Stimulated activated CD4-positive, alpha-beta T cell treated with anti-CD3 and anti-CD28 coated beads, Interleukin-1b, Interleukin-23, amount 100 ng/mL, for 1 hour (primary cell): ENCODE measurements at regions not wholly inside any gene's neighbourhood (a gene's known extent, or its start where the extent isn't known, plus 50 kb on each side); places are given as distances from the start of the nearest gene placed in this dataset.

Experiments used
- DNase-seq, 2 donors: peaks; one replicate each; pipeline ENCODE4 v3.0.0-alpha.2; 2020; ENCODE audit warnings: low read depth in 2 of 2

DNA sequence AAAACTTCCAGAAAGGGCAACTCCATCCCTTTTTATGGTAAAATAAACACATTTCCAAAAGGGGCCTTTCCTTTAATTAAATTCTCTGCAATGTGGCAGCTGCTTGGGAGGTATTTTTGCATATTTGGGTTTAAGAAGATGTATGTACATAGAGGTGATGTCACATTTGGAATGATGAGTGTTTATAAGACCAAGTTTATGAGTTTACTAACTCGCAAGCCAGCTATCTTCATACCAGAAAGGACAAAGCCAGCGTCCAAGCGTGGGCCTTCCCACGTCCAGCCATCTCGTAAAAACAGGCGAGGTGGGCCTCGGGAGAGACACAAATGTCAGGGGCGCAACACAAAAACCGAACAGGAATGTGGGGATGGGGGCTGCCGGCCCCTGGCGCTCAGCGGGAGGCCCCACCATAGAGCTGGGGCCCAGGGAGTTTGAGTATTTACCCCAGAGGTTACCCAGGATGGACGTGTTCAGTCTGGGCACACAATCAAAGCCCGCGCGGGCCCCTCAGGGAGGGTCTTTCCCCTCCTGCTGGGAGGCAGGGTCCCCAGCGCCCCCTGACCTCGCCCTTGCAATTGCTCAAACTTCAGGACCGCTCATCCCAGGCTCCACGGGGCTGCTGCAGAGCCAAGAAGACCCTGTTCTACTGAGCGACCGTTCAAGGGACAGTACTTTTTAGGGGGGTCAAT lies 137.3 kb downstream of the TWIST2 start:
- DNase-seq, result no peak

DNA sequence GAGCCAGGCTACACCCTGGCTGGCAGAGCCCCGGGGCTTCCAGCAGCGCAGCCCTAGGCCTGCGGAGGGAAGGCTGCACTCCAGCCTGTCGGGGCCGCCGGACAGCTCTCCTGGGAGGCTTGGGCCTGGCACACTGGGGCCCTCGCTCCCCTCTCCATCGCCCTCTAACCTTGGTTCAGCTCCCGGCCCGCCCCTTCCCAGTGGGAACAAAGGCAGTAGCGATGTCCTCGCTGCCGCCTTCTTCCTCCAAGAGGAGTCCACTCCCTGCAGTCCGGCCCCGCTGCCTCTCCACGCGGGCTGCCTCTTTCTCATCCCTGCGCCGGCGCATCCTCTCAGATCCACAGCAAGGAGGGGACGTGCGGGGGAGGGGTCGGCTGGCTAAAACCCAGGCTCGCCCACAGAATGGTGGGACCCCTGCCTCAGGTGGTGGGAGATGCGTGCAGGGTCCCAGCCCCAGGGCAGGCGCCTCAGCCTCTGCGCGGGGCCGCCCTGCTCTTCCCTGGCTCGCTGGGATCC lies 138.1 kb downstream of the TWIST2 start:
- DNase-seq, result no peak

DNA sequence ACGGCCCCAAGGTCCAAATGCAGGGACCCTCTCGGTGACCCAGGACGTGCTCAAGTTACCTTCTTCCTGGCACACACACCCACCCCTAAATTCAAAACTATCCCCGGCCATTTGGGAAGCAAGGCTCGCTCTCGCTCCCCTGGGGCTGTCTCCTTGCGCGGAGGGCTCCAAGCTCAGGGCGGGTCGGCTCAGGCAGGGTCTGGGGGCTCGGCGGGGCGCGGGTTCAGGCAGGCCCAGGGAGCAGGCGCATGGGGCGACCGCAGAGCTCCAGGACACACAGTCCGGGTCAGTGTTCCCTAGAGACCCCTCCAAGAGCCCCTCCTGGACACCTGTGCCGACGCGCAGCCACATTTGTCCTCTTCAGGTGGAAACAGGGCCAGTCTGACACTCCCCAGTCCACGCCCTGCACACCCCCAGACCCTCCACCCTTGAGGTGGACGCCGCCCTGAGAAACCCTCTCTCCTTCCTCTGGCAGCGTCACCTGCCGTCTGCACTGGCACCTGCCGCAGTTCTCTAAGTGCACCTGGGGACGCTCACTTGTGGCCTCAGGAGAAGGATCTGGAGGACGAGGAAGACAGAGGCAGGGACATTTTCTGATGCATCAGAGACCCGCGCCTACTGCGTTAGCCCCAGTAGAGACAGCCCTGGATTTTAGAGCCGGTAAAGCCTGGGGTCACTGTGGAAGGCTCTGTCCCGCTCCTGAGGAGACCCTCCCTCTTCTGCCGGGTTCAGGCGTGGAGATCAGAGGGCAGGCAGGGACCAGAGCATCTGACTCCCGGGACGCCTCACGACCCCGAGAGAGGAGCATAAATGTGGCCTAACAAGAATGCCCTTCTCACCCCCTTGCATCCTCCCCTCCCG lies 138.8 kb downstream of the TWIST2 start:
- DNase-seq, result no peak

DNA sequence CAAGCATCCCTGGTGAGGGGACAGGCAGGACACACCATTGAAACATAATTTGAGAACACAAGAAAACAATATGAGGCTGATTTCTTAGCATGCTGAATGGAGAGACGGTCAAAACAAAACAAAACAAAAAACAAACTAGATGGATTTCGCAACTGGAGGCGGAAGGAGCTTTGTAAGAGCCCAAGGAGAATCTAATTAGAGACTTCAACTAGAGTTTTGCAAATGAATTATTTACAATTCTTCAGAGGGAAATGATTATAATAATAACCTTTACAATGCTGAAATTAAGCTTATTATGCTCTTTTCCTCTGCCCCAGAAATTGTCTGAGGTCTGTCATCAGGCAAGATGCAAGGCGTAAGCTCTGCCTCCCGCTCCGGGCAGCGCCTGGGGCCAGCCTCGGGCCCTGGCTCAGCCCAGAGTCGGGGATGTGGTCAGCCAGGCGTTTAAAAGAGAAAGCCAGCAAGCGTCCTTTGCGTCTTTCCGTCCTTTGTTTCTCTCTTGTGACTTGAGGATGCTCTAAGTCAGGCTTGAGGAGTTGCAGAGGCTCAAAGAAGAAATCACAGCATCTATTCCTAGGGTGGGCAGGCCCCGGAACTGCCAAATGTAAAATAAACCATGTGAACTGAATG lies 139.6 kb downstream of the TWIST2 start:
- DNase-seq, result no peak

DNA sequence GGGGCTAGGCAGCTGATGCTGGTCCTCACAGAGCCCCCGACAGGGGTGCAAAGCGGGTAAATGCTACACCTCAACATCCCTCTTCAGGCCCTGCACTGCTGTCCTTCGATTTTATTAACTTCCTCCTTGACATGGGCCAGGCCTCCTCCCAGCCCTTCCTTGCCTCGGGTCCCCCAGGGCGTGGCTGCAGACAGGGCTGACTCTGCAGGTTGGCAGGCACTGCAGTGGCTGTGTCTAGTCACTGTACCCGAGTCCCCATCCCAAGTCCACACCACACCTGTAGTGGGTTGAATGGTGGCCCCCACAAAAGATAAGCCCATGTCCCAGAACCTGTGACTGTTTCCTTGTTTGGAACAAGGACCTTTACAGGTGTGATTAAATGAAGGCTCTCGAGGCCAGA lies 140.2 kb downstream of the TWIST2 start:
- no peak for DNase-seq

DNA sequence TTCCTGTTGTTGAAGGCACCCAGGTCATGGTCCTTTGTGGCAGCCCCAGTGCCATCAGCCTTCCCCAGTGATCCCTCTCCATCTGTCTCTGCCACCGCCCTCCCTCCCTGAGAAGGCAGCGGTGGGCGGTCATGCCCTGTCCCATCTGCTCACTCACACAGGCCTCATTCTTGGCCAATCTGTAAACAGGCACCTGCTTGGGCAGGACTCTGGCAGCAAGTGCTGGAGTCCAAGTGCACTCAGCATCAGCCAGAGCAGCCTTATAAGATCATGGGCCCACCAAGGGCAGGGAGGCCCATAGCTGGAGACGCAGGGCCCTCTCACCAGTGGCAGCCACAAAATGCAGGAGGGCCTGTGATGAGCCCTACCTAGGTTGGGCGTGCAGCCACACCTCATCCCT lies 140.9 kb downstream of the TWIST2 start:
- DNase-seq, result no peak

DNA sequence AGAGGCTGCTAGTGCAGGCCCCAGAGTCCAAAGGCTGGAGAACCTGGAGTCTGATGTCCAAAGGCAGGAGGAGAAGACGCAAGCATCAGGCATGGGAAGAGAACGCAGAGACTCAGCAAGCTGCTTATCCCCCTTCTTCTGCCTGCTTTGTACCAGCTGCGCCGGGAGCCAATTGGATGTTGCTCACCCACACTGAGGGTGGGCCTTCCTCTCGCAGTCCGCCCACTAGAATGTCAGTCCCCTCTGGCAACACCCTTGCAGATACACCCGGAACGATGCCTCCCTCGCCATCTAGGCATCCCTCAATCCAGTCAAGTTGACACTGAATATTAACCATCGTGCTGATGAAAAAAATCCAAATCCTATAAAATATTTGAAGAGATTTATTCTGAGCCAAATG lies 141.6 kb downstream of the TWIST2 start:
- no peak for DNase-seq

DNA sequence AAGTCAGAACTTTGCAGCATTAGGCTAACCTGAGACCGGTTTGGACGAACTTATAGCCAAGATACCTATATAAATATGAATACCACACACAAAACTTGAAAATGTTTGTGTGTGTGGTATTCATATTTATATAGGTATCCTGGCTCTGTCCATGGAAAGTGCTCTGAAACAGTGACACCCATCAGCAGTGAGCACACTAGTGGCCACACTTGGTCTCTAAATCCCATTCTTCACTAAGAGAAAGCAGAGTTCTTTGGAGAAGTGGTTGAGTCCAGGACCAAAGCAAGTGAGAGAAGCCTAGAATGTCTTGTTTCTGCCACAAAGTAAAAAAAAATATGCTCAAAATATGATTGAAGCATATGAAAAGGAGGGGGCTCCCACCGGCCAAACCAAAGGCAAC lies 146.5 kb downstream of the TWIST2 start:
- DNase-seq, result no peak

DNA sequence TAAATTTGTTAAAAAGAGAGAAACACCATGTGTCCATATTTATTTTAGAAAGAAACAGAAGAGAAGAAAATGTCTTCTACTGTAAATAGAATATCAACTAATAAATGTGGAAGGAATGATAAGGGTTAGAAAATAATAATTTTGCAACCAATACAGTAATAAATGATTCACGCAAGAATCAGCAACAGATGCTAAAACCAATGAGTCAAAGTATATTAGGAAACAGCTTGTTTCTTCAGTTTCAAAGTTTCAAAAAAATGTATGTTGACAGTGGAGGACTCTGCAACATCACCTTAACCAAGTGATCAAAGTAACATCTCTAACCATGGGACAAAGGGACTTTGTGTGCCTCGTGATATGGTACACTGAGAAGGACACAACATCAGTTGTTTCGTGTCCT lies 147.0 kb downstream of the TWIST2 start:
- no peak for DNase-seq

DNA sequence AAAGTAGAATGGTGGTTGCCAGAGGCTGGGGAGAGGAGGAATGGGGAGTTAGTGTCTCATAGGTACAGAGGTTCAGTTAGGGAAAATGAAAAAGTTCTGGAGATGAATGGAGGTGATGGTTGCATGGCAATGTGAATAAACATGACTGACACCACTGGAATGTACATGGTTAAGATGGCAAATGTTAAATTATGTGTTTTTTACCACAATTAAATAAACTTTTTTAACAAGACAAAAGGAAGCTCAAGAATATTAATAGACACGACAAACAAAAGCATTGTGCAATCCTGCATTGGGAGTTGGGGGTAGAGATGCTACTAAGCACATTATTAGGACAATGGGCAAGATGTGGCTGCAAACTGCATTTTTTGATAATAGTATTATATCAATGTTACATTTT lies 147.7 kb downstream of the TWIST2 start:
- no peak for DNase-seq

DNA sequence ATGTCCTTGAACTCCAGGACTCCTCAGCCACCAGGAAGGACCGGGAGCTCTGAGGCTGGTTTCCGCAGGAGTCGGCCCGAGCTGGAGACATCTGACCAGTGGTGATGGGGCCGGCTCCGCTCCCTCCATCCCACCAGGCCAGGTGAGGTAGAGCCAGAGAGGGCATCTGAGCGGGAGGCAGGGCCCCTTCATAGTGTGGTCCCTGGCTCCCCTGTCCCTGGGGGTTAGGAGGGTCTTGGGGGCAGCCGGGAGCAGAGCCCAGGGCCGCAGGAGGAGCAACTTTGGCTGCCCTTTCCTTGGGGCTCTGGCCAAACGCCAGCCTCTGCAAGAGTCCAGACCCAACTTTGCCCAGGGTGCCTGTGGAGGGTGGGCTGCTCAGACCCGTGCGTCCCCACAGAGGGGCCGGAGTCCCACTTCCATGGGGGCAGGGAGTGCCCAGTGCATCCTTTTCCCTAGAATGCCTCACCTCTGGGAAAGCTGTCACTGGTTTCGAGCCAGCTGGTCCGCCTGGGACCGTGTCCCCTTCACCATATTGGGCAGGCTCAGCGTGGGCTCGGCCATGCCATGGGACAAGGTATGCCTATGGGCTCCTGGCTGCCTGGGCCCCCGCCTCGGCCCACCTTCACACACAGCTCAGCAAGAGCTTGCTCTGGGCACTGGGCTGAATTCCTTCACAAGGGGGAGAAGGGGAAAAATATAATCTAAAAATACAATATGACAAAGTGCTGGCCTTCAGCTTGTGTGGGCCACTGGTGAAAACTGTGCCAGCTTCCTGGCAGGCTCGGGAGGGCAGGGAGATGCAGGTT lies 148.6 kb downstream of the TWIST2 start:
- DNase-seq, result no peak

DNA sequence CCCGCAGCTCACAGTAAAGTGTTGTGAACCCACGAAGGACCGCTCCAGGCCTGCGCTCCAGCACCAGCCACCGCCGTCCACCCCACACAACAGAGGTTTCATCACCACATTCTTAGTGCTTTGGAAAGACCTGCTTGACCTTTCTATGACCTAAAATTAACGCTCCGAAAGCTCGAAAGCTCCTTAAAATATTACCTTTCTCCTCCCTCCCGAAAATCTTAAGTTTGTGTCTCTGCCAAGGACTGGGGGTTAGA lies 149.2 kb downstream of the TWIST2 start:
- DNase-seq, result no peak

DNA sequence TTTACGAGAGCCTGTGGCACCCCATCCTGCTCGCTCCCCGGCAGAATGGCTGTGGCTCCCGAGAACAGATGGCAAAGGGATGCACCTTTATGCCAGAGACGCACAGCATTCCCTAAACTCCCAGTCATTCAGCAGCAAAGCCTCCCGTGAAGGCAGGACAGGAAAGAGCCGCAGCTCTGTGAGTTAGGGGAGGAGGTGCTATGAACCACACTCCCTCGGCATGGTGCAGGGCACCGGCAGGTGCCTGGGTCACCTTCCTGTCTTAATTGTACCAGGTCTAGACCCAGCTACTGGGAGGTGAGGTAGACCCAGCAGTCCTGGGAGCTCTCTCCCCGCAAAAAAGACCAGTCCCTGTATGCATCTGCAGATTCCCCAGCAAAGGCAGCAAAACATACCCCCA lies 149.8 kb downstream of the TWIST2 start:
- no peak for DNase-seq
